SK-N-SH (cell line): ENCODE measurements at regions not wholly inside any gene's neighbourhood (a gene's known extent, or its start where the extent isn't known, plus 50 kb on each side); places are given as distances from the start of the nearest gene placed in this dataset.

Experiments
- CTCF ChIA-PET: fragments of 300-600, 350-600 bp; formaldehyde crosslinking; extraction: SDS; loops from one replicate; lab custom pipeline; 2021; lab: Yijun Ruan, JAX
- POLR2A ChIA-PET: fragments of 350-600 bp; sonication (Branson Sonifier 250); formaldehyde crosslinking; extraction: SDS; loops from one replicate; lab custom pipeline; 2020; ENCODE audit warnings: antibody characterized with exemption, inconsistent platforms; lab: Yijun Ruan, JAX
- DNase-seq: peaks from one replicate; pipeline ENCODE4 v3.0.0; 2012
- H2AFZ ChIP-seq: fragments of 200-600 bp; sonication (generic); 2 replicates; pipeline ENCODE4 v1.8.1; 2016; ENCODE audit warnings: antibody characterized with exemption, mild to moderate bottlenecking, low read depth
- H3F3A ChIP-seq: fragments of 200-600 bp; sonication (generic); replicated peaks from 2 replicates; pipeline ENCODE3; 2016; ENCODE audit warnings: antibody characterized with exemption, mild to moderate bottlenecking; ENCODE audit not compliant: insufficient read depth
- H3K27ac ChIP-seq, 2 experiments: fragments of 200-500 bp in 1 of 2; fragments of 200-600 bp in 1 of 2; sonication (Bioruptor generic) in 1 of 2; sonication (generic), shearing (Covaris generic) in 1 of 2; 2 replicates each; pipeline versions ENCODE4 v1.5.1 to v1.6.1; 2014 to 2016; ENCODE audit warnings: low read depth in 2 of 2, inconsistent platforms in 1 of 2, low read length in 1 of 2, mild to moderate bottlenecking in 1 of 2, mixed read lengths in 1 of 2
- H3K27me3 ChIP-seq: fragments of 200-600 bp; sonication (generic), shearing (Covaris generic); 2 replicates; pipeline ENCODE4 v1.6.1; 2016; ENCODE audit warnings: mixed run types; ENCODE audit not compliant: insufficient read depth
- H3K36me3 ChIP-seq, 2 experiments: fragments of 200-500 bp in 1 of 2; fragments of 200-600 bp in 1 of 2; sonication (Bioruptor generic) in 1 of 2; sonication (generic) in 1 of 2; replicated peaks in 1 of 2; 2 replicates each; pipeline versions ENCODE3 to v1.5.1; 2014 to 2016; ENCODE audit warnings: low read length in 1 of 2, mild to moderate bottlenecking in 1 of 2; ENCODE audit not compliant: insufficient read depth in 2 of 2, control insufficient read depth in 1 of 2
- H3K4me1 ChIP-seq, 2 experiments: fragments of 200-500 bp in 1 of 2; fragments of 200-600 bp in 1 of 2; sonication (Bioruptor generic) in 1 of 2; sonication (generic), shearing (Covaris generic) in 1 of 2; 2 replicates each; pipeline versions ENCODE4 v1.5.1 to v1.6.1; 2014 to 2016; ENCODE audit warnings: low read depth in 1 of 2, low read length in 1 of 2, mixed run types in 1 of 2; ENCODE audit not compliant: insufficient read depth in 2 of 2, control insufficient read depth in 1 of 2
- H3K4me2 ChIP-seq: fragments of 200-600 bp; sonication (generic), shearing (Covaris generic); 2 replicates; pipeline ENCODE4 v1.6.1; 2017; ENCODE audit warnings: mixed run types
- H3K4me3 ChIP-seq, 2 experiments: fragments of 200-500 bp in 1 of 2; fragments of 200-600 bp in 1 of 2; sonication (Bioruptor generic) in 1 of 2; sonication (generic), shearing (Covaris generic) in 1 of 2; 2 replicates each; pipeline versions ENCODE4 v1.5.1 to v1.8.1; 2014 to 2016; ENCODE audit warnings: low read depth in 2 of 2, inconsistent platforms in 1 of 2, low read length in 1 of 2, mild to moderate bottlenecking in 1 of 2, mixed read lengths in 1 of 2, moderate library complexity in 1 of 2
- H3K79me2 ChIP-seq: fragments of 200-600 bp; sonication (generic); 2 replicates; pipeline ENCODE4 v1.8.1; 2017; ENCODE audit warnings: mild to moderate bottlenecking; ENCODE audit not compliant: insufficient read depth
- H3K9ac ChIP-seq: fragments of 200-600 bp; sonication (generic); 2 replicates; pipeline ENCODE4 v1.6.1; 2017; ENCODE audit warnings: mixed run types
- H3K9me2 ChIP-seq: fragments of 200-600 bp; sonication (generic); 2 replicates; pipeline ENCODE4 v1.6.1; 2017; ENCODE audit warnings: mixed run types
- H3K9me3 ChIP-seq: fragments of 200-600 bp; sonication (generic); 2 replicates; pipeline ENCODE4 v1.6.1; 2017; ENCODE audit warnings: mixed run types, mild to moderate bottlenecking, moderate library complexity
- H4K20me1 ChIP-seq: fragments of 200-600 bp; sonication (generic); 2 replicates; pipeline ENCODE4 v1.6.1; 2017; ENCODE audit warnings: mild to moderate bottlenecking, mixed run types; ENCODE audit not compliant: insufficient read depth
- ELF1 ChIP-seq: IDR thresholded peaks from 2 replicates; pipeline ENCODE4 v1.4.0; 2012
- EZH2phosphoT487 ChIP-seq: fragments of 200-600 bp; sonication (generic); IDR thresholded peaks from 2 replicates; pipeline ENCODE4 v1.6.1; 2017; ENCODE audit warnings: low read depth, mixed run types, mild to moderate bottlenecking, antibody characterized with exemption, moderate library complexity, borderline replicate concordance
- FOSL2 ChIP-seq: IDR thresholded peaks from 2 replicates; pipeline ENCODE4 v1.4.0; 2012; ENCODE audit warnings: low read depth, mild to moderate bottlenecking, moderate library complexity, borderline replicate concordance
- FOXM1 ChIP-seq: IDR thresholded peaks from 2 replicates; pipeline ENCODE4 v1.4.0; 2012; ENCODE audit warnings: low read depth, mild to moderate bottlenecking
- GABPA ChIP-seq: IDR thresholded peaks from 2 replicates; pipeline ENCODE4 v1.4.0; 2012; ENCODE audit warnings: low read depth, mild to moderate bottlenecking
- GATA2 ChIP-seq: sonication (generic); formaldehyde crosslinking; IDR thresholded peaks from 2 replicates; pipeline ENCODE4 v1.5.0; 2020; ENCODE audit warnings: mild to moderate bottlenecking, missing genetic modification reagents
- JUND ChIP-seq: IDR thresholded peaks from 2 replicates; pipeline ENCODE4 v1.4.0; 2012
- MEF2A ChIP-seq: IDR thresholded peaks from 2 replicates; pipeline ENCODE4 v1.4.0; 2012; ENCODE audit warnings: low read depth, borderline replicate concordance
- MXI1 ChIP-seq: IDR thresholded peaks from 2 replicates; pipeline ENCODE4 v1.6.1; 2012; ENCODE audit warnings: mild to moderate bottlenecking, low read depth, low read length, improper control_type of control experiment
- POLR2AphosphoS5 ChIP-seq: IDR thresholded peaks from 2 replicates; pipeline ENCODE4 v1.6.1; 2012; ENCODE audit warnings: low read depth, low read length
- RAD21 ChIP-seq: IDR thresholded peaks from 2 replicates; pipeline ENCODE4 v1.6.1; 2012; ENCODE audit warnings: mild to moderate bottlenecking, low read length
- RCOR1 ChIP-seq: fragments of 150-350 bp; IDR thresholded peaks from 2 replicates; pipeline ENCODE4 v1.6.1; 2017; ENCODE audit warnings: antibody characterized with exemption, low read length
- RFX5 ChIP-seq: IDR thresholded peaks from 2 replicates; pipeline ENCODE4 v1.6.1; 2012; ENCODE audit warnings: mild to moderate bottlenecking, improper control_type of control experiment, low read length
- SMC3 ChIP-seq: IDR thresholded peaks from 2 replicates; pipeline ENCODE4 v1.6.1; 2012; ENCODE audit warnings: low read depth, low read length, improper control_type of control experiment
- TCF12 ChIP-seq: IDR thresholded peaks from 2 replicates; pipeline ENCODE4 v1.4.0; 2012
- TEAD4 ChIP-seq: IDR thresholded peaks from 2 replicates; pipeline ENCODE4 v1.4.0; 2012; ENCODE audit warnings: mild to moderate bottlenecking, borderline replicate concordance; ENCODE audit not compliant: insufficient read depth
- USF1 ChIP-seq: IDR thresholded peaks from 2 replicates; pipeline ENCODE4 v1.4.0; 2012; ENCODE audit warnings: low read depth, borderline replicate concordance
- WGBS: methylation state at CpG from one replicate; pipeline ENCODE4 v1.1.6; 2017; ENCODE audit warnings: low lambda C conversion rate; 5-methylcytosine and 5-hydroxymethylcytosine counted together
- TF ChIP-seq, protein P1 (sequence below): IDR thresholded peaks from 2 replicates; pipeline ENCODE4 v1.4.0; 2012; ENCODE audit warnings: low read depth, borderline replicate concordance

DNA sequence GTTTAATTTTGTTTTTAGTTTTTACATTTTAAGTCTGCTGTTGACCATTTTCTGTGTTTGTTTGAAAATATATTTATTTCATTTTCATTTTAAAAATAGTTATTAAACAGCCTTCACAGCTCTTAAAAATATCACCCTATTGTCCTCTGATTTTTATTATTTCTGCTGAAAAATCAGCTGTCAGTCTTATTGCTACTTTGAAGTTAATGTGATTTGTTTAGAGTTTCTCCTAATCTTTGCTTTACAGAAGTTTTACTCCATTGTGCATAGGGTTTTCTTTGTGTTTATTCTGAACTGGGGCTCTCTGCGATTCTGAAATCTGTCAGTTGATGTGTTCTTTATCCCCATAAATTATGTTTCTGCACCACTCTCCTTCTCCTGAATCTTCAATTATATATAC lies 486.3 kb downstream of the SOX5 start:
- POLR2A ChIA-PET = no interaction called here
- H3F3A ChIP-seq = no peaks in the 10 kb centered on the region
- no peak overlapping the region for H3K27ac ChIP-seq
- H3K9me3 ChIP-seq = no peaks in the 10 kb centered on the region
- no peaks in the 10 kb centered on the region for H3K4me1 ChIP-seq
- H3K9me2 ChIP-seq = no peaks in the 10 kb centered on the region
- 39% methylated on average over 1 of the region's 1 CpG for WGBS
- CTCF ChIA-PET = interaction anchor here (0.7 kb wide), 1 partner anchor 235 kb away, joined by 5 read pairs; no protein-coding TSS in a partner anchor
- H3K9ac ChIP-seq = no peak overlapping the region
- H3K36me3 ChIP-seq = no peaks in the 10 kb centered on the region
- no peak overlapping the region for H3K4me2 ChIP-seq
- no peaks in the 10 kb centered on the region for H4K20me1 ChIP-seq
- H3K79me2 ChIP-seq = no peaks in the 10 kb centered on the region
- no peak for TF ChIP-seq FOXM1
- TF ChIP-seq POLR2AphosphoS5 = no peak
- TF ChIP-seq MXI1 = no peak
- no peak for TF ChIP-seq RCOR1
- TF ChIP-seq GABPA = no peak
- no peak for TF ChIP-seq TEAD4
- TF ChIP-seq RAD21 = no peak
- TF ChIP-seq GATA2 (CRISPR knock-in tag) = no peak
- no peak for TF ChIP-seq MEF2A
- no peak for TF ChIP-seq JUND
- TF ChIP-seq SMC3 = no peak
- no peak for TF ChIP-seq RFX5
- TF ChIP-seq ELF1 = no peak
- TF ChIP-seq, protein P1, sequence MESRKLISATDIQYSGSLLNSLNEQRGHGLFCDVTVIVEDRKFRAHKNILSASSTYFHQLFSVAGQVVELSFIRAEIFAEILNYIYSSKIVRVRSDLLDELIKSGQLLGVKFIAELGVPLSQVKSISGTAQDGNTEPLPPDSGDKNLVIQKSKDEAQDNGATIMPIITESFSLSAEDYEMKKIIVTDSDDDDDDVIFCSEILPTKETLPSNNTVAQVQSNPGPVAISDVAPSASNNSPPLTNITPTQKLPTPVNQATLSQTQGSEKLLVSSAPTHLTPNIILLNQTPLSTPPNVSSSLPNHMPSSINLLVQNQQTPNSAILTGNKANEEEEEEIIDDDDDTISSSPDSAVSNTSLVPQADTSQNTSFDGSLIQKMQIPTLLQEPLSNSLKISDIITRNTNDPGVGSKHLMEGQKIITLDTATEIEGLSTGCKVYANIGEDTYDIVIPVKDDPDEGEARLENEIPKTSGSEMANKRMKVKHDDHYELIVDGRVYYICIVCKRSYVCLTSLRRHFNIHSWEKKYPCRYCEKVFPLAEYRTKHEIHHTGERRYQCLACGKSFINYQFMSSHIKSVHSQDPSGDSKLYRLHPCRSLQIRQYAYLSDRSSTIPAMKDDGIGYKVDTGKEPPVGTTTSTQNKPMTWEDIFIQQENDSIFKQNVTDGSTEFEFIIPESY = no peak
- no peaks in the 10 kb centered on the region for H3K27me3 ChIP-seq
- no peak overlapping the region for H2AFZ ChIP-seq
- no peak for DNase-seq
- no peak overlapping the region for H3K4me3 ChIP-seq

GRCh38 chr12:23464241-23464812 lies 485.1 kb downstream of the SOX5 start:
- Histone ChIP-seq H3F3A (no peaks in the 10 kb centered on the region), H3K4me1 (no peaks in the 10 kb centered on the region), H3K9me3 (no peaks in the 10 kb centered on the region), H3K27ac (no peak overlapping the region), H3K79me2 (no peaks in the 10 kb centered on the region), H3K27me3 (no peaks in the 10 kb centered on the region), H3K36me3 (no peaks in the 10 kb centered on the region), H3K4me2 (no peak overlapping the region), H3K4me3 (no peak overlapping the region), H3K9ac (no peak overlapping the region), H3K9me2 (no peaks in the 10 kb centered on the region), H4K20me1 (no peaks in the 10 kb centered on the region), H2AFZ (no peak overlapping the region)
- WGBS = 27% methylated on average over 3 of the region's 4 CpGs
- ChIA-PET CTCF (no interaction called here), POLR2A (no interaction called here)
- DNase-seq = no peak
- TF ChIP-seq RFX5 = no peak
- no peak for TF ChIP-seq USF1
- no peak for TF ChIP-seq FOSL2
- no peak for TF ChIP-seq GABPA
- TF ChIP-seq RAD21 = no peak
- TF ChIP-seq MXI1 = no peak
- no peak for TF ChIP-seq MEF2A
- TF ChIP-seq TCF12 = no peak
- TF ChIP-seq EZH2phosphoT487 = no peak
